ENCODE measurements at regions not wholly inside any gene's neighbourhood (a gene's known extent, or its start where the extent isn't known, plus 50 kb on each side); places are given as distances from the start of the nearest gene placed in this dataset.

DNA sequence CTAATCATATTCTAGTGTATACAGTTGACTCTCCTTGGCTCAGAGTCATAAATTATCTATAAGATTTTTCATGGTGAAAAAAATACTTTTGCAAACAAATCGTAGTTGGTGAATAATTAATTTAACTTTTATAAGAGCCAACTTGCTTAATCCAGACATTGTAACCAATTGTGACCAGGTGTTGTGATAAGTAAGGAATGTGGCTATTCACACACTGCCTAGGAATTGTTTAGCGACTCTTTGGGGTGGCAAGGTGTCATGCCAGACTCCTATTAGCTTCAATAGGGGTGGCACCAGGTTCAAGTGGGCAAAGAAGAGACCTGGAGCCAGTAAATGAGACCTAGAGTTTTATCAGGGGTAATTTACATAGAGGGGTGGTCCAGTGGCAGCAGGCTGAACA, 344.7 kb upstream of the PKDCC start:
- no peaks in the 10 kb centered on the region for H3K9me3 Mint-ChIP-seq
- H3K4me1 Mint-ChIP-seq (ENCODE audit: low read depth), result no peaks in the 10 kb centered on the region
- no peak overlapping the region for H3K4me3 Mint-ChIP-seq
- no peaks in the 10 kb centered on the region for H3K36me3 Mint-ChIP-seq (ENCODE audit: low read depth)
- H3K27ac Mint-ChIP-seq, result no peak overlapping the region
- peaks cover 5% of the 10 kb centered on the region for H3K27me3 Mint-ChIP-seq (ENCODE audit: low read depth)

DNA sequence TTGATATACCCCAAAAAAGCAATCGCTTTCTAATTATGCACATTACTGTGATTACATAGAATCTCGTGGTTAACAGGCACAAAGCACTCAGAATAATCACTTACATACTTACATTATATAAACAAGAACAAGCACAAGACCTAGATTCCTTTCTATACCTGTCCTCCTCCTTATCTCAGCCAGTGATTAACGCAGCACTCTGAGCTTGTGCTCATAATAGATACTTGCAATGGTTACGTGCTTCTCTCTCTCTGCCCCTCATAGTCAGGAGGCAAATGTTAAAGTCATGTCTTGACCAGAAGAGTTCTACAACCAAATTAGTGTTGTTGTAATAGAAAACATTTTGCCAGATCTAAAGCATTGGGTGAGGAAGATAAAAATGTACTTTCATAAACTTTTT, 342.2 kb upstream of the PKDCC start:
- no peaks in the 10 kb centered on the region for H3K9me3 Mint-ChIP-seq
- no peaks in the 10 kb centered on the region for H3K27me3 Mint-ChIP-seq (ENCODE audit: low read depth)
- no peak overlapping the region for H3K27ac Mint-ChIP-seq
- no peak overlapping the region for H3K4me3 Mint-ChIP-seq
- H3K36me3 Mint-ChIP-seq (ENCODE audit: low read depth), result no peaks in the 10 kb centered on the region
- no peaks in the 10 kb centered on the region for H3K4me1 Mint-ChIP-seq (ENCODE audit: low read depth)

DNA sequence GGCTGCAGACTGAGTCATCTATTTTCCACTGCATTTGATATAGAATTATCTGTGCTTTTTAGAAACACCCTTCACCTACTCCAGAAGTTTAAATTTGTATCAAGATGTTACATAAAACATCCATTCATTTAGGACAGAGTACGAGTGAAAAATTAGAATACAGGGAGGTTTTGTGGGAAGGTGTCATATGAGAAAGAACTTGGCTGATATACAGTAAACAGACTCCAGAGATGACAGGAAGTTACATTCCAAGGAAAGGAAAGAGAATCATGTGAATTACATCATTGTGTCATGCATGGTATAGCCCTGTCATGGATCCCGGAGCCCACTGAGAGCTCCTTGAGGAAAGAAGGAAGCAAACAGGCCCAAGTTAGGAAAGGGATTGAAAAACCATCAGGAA, 341.5 kb upstream of the PKDCC start:
- Mint-ChIP-seq H3K9me3 (no peaks in the 10 kb centered on the region), H3K4me3 (no peak overlapping the region), H3K36me3 (ENCODE audit: low read depth) (no peaks in the 10 kb centered on the region), H3K27me3 (ENCODE audit: low read depth) (no peaks in the 10 kb centered on the region), H3K4me1 (ENCODE audit: low read depth) (no peaks in the 10 kb centered on the region), H3K27ac (no peak overlapping the region)

DNA sequence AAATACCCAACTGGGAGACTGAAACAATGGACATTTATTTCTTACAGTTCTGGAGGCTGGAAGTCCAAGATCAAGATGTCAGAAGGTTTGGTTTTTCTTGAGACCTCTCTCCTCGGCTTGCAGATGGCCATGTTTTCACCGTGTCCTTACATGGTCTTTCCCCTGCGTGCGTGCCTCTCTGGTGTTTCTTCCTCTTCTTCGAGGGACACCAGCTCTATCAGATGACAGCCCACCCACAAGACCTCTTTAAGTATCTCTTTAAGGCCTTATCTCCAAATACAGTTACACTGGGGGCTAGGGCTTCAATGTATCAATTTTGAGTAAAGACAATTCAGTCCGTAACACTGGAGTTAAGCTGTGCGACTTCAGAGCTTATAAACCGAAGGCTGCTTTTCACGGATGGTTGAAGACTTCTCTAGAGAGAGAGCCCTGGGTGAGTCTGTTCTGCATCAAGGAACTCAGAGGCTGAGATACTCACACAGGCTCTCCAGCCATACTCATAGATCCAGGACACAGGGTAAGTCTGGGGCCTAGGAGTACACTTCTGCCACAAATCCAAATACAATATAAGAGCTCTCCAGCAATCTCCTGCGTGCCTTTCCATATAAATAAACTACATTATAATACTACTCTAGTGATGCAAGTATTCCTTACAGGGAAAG, 339.9 kb upstream of the PKDCC start:
- peaks cover 4% of the 10 kb centered on the region for H3K27me3 Mint-ChIP-seq (ENCODE audit: low read depth)
- H3K36me3 Mint-ChIP-seq (ENCODE audit: low read depth), result no peaks in the 10 kb centered on the region
- H3K27ac Mint-ChIP-seq, result no peak overlapping the region
- H3K4me1 Mint-ChIP-seq (ENCODE audit: low read depth), result no peaks in the 10 kb centered on the region
- no peaks in the 10 kb centered on the region for H3K9me3 Mint-ChIP-seq
- no peak overlapping the region for H3K4me3 Mint-ChIP-seq

DNA sequence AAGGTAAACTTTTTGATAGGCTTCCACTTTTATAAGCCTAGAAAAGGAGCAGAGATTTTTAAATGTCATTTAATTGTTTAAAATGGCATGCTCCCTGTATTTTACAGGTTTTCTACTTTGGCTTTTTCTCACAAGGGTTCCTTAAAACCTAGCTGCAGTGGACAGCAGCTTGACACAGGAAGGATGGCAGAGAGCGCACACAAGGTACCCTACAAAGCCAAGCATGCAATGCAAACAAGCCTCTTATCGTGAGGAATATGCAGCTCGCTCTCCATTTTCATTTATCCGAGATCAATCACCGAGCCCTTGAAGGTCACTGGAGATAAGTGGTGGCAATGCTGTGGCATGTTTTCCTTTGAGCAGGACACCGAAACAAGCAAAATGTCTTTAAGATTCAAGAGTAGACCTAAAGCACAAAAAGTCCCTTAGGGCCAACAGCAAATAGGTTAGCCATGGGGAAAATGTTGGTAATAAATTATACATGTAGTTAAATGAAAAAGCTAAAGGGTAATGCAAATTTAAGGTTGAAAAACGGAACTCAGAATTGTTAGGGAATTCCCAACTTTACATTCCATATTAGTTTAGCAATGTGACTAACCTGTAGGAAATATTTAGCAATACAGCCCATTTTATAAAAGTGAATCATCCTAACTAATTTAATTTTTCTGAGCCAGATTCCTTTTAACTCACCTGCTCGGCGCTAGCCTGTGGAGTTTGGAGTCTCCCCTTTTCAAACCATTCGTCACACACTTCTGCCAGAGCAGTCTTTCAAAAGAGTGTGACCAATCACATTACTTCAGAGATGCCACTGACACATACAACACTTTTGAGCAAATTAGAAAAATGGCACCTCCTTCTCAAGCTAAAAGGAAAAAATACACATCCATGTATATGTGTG, 337.9 kb upstream of the PKDCC start:
- H3K4me1 Mint-ChIP-seq (ENCODE audit: low read depth), result no peaks in the 10 kb centered on the region
- no peak overlapping the region for H3K4me3 Mint-ChIP-seq
- H3K27ac Mint-ChIP-seq, result no peak overlapping the region
- no peaks in the 10 kb centered on the region for H3K36me3 Mint-ChIP-seq (ENCODE audit: low read depth)
- H3K27me3 Mint-ChIP-seq (ENCODE audit: low read depth), result peaks cover 4% of the 10 kb centered on the region
- H3K9me3 Mint-ChIP-seq, result no peaks in the 10 kb centered on the region

DNA sequence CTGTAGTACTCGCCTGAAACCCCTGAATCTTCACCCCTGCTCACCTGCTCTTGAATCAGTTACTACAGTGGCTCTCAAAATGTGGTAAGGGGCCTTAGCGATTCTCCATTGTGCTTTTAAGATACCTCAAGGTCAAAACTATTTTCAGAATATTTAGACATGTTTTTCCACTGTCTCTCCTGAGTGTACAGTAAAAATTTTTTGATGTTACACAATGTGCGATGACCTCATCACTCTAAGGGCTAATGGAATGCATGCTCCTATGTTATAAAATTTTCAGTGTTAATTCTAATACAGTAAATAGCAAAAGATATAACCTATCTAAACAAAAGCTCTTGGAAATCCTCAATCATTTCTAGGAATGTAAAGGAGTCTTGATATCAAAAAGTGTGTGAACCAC, 336.9 kb upstream of the PKDCC start:
- Mint-ChIP-seq H3K4me3 (no peak overlapping the region), H3K4me1 (ENCODE audit: low read depth) (peaks cover 4% of the 10 kb centered on the region), H3K27ac (no peak overlapping the region), H3K9me3 (no peaks in the 10 kb centered on the region), H3K36me3 (ENCODE audit: low read depth) (no peaks in the 10 kb centered on the region), H3K27me3 (ENCODE audit: low read depth) (peaks cover 4% of the 10 kb centered on the region)

DNA sequence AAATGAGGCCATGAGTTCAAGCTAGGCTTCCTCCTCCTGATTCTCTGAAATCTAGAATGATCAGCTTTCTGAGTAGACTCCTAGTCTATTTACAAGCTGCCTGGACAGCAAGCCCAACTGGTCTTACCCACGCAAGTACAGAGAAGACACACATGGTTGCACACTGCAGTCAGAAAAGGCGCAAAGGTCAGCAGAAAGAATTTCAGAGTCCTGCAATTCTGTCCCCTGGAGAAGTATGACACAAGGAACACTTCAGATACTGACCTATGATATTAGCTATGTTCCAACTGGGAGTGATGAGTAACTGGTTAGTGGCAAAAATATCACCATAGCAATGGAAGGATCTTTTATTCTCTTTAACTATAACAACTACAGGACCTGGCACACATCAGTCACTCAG, 336.1 kb upstream of the PKDCC start:
- H3K9me3 Mint-ChIP-seq, result no peaks in the 10 kb centered on the region

DNA sequence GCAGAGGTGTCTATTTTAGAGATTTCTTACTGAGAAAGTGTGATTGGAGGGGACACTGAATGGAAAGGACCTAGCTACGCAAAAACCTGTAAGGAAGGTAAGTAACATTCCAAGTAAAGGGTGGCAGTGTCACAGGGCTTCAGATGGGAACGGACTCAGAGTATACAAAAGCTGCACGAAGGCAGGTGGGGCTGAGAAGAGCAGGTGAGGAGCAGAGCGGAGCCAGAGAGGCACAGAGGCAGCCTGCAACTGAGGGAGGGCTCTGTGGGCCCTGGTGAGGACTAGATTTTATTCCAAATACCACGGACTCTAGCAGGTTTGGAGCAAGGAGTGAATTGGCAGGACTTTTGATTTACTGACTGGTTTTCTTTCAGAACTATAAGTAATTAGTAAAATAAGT, 331.3 kb upstream of the PKDCC start:
- peaks cover 4% of the 10 kb centered on the region for H3K27me3 Mint-ChIP-seq (ENCODE audit: low read depth)
- peaks cover 4% of the 10 kb centered on the region for H3K4me1 Mint-ChIP-seq (ENCODE audit: low read depth)
- H3K9me3 Mint-ChIP-seq, result no peaks in the 10 kb centered on the region
- H3K27ac Mint-ChIP-seq, result no peak overlapping the region
- H3K36me3 Mint-ChIP-seq (ENCODE audit: low read depth), result no peaks in the 10 kb centered on the region
- H3K4me3 Mint-ChIP-seq, result no peak overlapping the region

More for the DNA sequence above, 336.1 kb upstream of the PKDCC start:
- H3K27me3 Mint-ChIP-seq (ENCODE audit: low read depth), result peaks cover 4% of the 10 kb centered on the region
- peaks cover 4% of the 10 kb centered on the region for H3K4me1 Mint-ChIP-seq (ENCODE audit: low read depth)
- H3K4me3 Mint-ChIP-seq, result no peak overlapping the region
- no peaks in the 10 kb centered on the region for H3K36me3 Mint-ChIP-seq (ENCODE audit: low read depth)
- H3K27ac Mint-ChIP-seq, result no peak overlapping the region

DNA sequence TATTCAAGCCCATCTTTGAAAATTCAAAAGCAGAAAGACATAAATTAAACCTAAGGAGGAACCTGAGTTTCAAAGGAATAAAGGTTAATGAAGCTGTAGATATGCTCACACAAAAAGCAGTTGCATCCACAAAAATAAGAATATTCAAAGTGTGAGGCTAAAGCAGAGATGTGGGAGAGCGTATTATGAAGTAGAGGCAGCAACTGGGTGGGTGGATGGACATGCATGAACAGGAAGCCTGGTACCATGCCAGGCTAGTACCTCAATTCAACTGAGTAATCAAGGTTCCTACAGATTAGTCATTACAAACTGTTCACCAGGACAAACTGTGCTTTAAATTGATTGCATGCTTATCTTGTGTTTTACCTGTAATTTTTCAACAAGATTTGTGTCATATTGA, 330.0 kb upstream of the PKDCC start:
- Mint-ChIP-seq H3K9me3 (no peaks in the 10 kb centered on the region), H3K27me3 (ENCODE audit: low read depth) (no peaks in the 10 kb centered on the region), H3K4me3 (no peak overlapping the region), H3K36me3 (ENCODE audit: low read depth) (no peaks in the 10 kb centered on the region), H3K4me1 (ENCODE audit: low read depth) (peaks cover 6% of the 10 kb centered on the region), H3K27ac (no peak overlapping the region)

DNA sequence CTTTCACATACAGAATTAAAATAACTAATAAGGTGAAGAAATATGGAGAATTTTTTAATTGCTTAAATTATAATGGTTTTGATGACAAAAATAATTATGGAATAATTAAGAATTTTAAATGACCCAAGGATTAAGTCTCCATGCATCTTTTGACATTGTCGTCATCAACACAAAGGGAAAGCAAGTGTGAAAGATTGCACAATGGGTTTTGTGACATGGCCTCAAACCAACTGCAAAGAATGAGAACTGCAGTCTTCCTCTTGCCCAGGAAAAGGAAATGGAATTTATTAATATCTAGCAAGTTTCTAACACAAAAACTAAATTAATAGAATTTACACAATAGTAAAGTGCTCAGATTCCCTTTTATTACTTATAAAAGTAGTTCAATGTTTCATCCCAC, 329.1 kb upstream of the PKDCC start:
- no peaks in the 10 kb centered on the region for H3K9me3 Mint-ChIP-seq
- H3K27ac Mint-ChIP-seq, result no peak overlapping the region
- H3K4me1 Mint-ChIP-seq (ENCODE audit: low read depth), result peaks cover 7% of the 10 kb centered on the region
- H3K36me3 Mint-ChIP-seq (ENCODE audit: low read depth), result no peaks in the 10 kb centered on the region
- H3K4me3 Mint-ChIP-seq, result no peak overlapping the region
- H3K27me3 Mint-ChIP-seq (ENCODE audit: low read depth), result no peaks in the 10 kb centered on the region

DNA sequence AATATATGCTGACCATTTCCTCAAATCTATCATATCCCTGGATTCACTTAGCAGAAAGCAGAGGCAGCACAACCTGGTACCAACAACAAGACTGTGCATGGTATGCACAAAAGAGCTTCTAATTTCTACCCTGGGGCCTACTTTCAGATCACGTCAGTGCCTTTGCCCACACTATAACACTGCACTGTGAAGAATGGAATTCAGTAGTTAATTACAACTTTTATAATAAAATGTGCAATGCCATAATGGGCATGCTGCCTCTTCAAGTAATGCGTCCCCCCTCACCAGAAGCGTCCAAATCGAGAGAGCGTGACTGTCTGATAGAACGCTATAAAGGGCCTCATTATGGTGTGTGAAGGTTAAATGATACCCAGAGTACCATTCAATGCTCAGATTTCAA, 328.1 kb upstream of the PKDCC start:
- H3K4me3 Mint-ChIP-seq, result no peak overlapping the region
- no peaks in the 10 kb centered on the region for H3K9me3 Mint-ChIP-seq
- no peaks in the 10 kb centered on the region for H3K36me3 Mint-ChIP-seq (ENCODE audit: low read depth)
- H3K27me3 Mint-ChIP-seq (ENCODE audit: low read depth), result no peaks in the 10 kb centered on the region
- no peak overlapping the region for H3K27ac Mint-ChIP-seq
- peaks cover 7% of the 10 kb centered on the region for H3K4me1 Mint-ChIP-seq (ENCODE audit: low read depth)

DNA sequence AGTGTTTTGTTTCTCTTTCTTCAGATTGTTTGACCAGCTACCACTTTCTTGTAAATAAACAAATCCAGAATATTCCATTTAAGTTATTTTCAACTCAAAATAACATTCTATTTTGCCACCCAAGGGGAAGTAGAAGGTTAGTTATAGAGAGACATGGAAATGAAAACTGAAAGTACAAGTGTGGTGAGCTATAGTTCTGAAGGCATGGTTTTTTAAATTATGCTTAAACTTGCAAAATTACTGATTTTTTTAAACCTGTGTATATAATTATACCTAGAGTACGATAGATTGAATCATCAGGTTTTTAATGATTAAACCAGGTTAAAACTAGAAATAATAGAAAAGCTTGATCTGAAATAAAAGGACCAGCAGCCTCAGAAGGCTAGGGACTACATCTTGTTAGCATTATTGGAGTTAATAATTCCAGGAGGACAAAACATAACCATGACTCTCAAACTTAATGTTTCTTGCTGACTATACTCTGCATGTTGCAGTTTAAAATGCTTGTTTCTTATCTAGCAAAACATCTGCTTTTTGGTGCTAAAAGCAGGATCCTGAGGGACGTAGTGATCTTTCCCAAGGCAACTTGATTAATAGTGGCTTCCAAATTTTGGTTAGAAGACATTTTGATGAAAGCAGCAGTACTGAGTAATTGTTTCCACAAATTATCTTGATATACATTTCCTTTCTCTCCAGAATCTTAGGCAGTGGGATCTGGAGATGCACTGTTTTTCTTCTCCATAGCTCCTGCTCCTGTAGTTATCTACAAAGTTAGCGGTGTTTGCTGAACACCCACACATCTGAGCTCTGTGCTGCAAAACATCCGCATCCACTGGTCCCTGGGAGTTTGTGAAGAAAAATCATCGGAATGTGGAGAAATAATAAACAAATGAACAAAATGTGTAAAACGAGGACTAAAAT, 327.2 kb upstream of the PKDCC start:
- H3K4me3 Mint-ChIP-seq, result no peak overlapping the region
- no peaks in the 10 kb centered on the region for H3K9me3 Mint-ChIP-seq
- H3K27ac Mint-ChIP-seq, result no peak overlapping the region
- peaks cover 7% of the 10 kb centered on the region for H3K4me1 Mint-ChIP-seq (ENCODE audit: low read depth)
- H3K36me3 Mint-ChIP-seq (ENCODE audit: low read depth), result no peaks in the 10 kb centered on the region
- H3K27me3 Mint-ChIP-seq (ENCODE audit: low read depth), result no peaks in the 10 kb centered on the region

DNA sequence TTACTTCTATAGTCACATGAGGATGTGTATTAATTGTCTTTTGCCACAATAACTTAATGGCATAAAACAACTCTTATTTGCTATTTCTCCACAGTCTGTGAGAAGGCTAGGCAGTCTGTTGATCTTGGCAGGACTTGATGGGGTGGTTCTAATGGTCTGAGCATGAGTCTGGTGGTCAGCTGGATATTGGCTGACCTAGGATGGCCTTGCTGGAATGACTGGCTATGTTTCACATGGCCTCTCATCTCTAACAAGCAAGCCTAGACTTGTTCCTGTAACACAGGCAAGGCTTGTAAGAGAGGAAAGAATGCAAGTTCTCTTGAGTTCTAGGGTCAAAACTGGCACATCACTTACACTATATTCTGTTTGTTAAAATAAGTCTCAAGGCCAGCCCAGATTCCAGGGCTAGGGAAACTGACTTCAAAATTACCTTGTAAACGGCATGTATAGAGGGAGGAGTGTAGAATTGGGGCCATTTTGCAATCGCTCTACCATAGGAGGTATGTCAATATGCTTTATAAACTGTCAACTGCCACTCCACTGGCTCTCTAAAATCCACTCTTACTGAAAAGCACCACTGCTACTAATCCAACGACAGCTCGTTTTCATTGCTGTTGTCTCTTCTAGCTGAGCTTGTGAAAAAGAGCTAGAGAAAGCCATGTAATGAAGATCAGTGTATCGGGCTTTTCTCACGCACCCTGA, 325.0 kb upstream of the PKDCC start:
- no peaks in the 10 kb centered on the region for H3K27me3 Mint-ChIP-seq (ENCODE audit: low read depth)
- no peaks in the 10 kb centered on the region for H3K36me3 Mint-ChIP-seq (ENCODE audit: low read depth)
- no peaks in the 10 kb centered on the region for H3K9me3 Mint-ChIP-seq
- no peak overlapping the region for H3K27ac Mint-ChIP-seq
- no peak overlapping the region for H3K4me3 Mint-ChIP-seq
- H3K4me1 Mint-ChIP-seq (ENCODE audit: low read depth), result peaks cover 3% of the 10 kb centered on the region

DNA sequence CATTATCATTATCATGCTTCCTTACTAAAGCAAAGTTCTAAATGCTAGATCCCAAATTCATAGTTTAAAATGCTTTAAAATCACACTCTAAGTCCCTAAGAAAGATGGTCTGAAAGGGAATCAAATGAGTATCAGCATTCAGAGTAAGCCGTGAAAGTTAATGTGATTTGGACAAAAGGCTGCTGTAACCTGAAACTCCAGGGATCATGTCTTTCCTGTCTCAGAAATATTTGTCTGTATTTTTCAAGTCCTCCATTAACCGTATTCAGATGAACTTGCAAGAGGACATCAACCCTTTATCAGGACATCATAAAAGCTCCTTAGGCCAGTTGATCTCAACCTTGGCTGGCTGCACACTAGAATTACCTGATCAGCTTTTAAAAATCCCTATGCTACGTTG, 324.3 kb upstream of the PKDCC start:
- H3K4me3 Mint-ChIP-seq, result no peak overlapping the region
- H3K9me3 Mint-ChIP-seq, result no peaks in the 10 kb centered on the region
- H3K36me3 Mint-ChIP-seq (ENCODE audit: low read depth), result no peaks in the 10 kb centered on the region
- peaks cover 3% of the 10 kb centered on the region for H3K4me1 Mint-ChIP-seq (ENCODE audit: low read depth)
- no peak overlapping the region for H3K27ac Mint-ChIP-seq
- H3K27me3 Mint-ChIP-seq (ENCODE audit: low read depth), result no peaks in the 10 kb centered on the region

Measured in T-helper 1 cell treated with Interleukin-12 subunit alpha and Interleukin-12 subunit beta and Interleukin-4 antibody, amounts not matched to agents 30 μg/mL and 1 μg/mL, for 36 hours (primary cell).